ENCODE measurements at regions not wholly inside any gene's neighbourhood (a gene's known extent, or its start where the extent isn't known, plus 50 kb on each side); places are given as distances from the start of the nearest gene placed in this dataset.
"Not testable (repeated sequence)": the region's sequence is repeated elsewhere in the genome, so short reads cannot be mapped to it uniquely, and the experiment has no call there.

- H2BK5ac ChIP-seq (ENCODE audit: low read depth, low read length); H2BK120ac ChIP-seq (replicated peaks; ENCODE audit: low read depth, low read length); H2BK15ac ChIP-seq (ENCODE audit: low read length); H3K18ac ChIP-seq (ENCODE audit: extremely low read depth, low read length); H4K8ac ChIP-seq (ENCODE audit: extremely low read depth, insufficient read depth, low read length); H3K4me1 ChIP-seq (replicated peaks in 1 of 4; ENCODE audit: control insufficient read depth in 3 of 4, insufficient read depth in 4 of 4, low read length in 3 of 4); H3K4me3 ChIP-seq (ENCODE audit: extremely low read depth in 1 of 4, insufficient read depth in 2 of 4, low read depth in 3 of 4, low read length in 4 of 4); H3K56ac ChIP-seq (replicated peaks; ENCODE audit: insufficient read length, low read depth, low read length); H2BK12ac ChIP-seq (ENCODE audit: low read depth, low read length); H3K79me1 ChIP-seq (ENCODE audit: low read depth, low read length); H3K79me2 ChIP-seq (ENCODE audit: control insufficient read depth in 1 of 2, insufficient read depth in 2 of 2, low read length in 2 of 2); H3K23ac ChIP-seq (ENCODE audit: insufficient read length); H3K14ac ChIP-seq (ENCODE audit: insufficient read length); FAIRE-seq; H4K91ac ChIP-seq (replicated peaks; ENCODE audit: insufficient read length, low read length); H3K9me3 ChIP-seq (ENCODE audit: insufficient read depth in 2 of 2, low read depth in 1 of 2, low read length in 1 of 2); H2AFZ ChIP-seq (ENCODE audit: low read length); H3K27ac ChIP-seq (ENCODE audit: low read depth, low read length); H3K36me3 ChIP-seq (ENCODE audit: control insufficient read depth in 2 of 4, insufficient read depth in 4 of 4, low read length in 3 of 4); H4K20me1 ChIP-seq (replicated peaks in 1 of 2; ENCODE audit: control insufficient read depth in 1 of 2, insufficient read depth in 2 of 2, low read length in 2 of 2); CTCF ChIA-PET (ENCODE audit: partially characterized antibody); H3K9ac ChIP-seq (replicated peaks in 1 of 4; ENCODE audit: extremely low read depth in 1 of 4, low read depth in 3 of 4, low read length in 3 of 4); H2AK5ac ChIP-seq (ENCODE audit: low read depth, low read length); H3K23me2 ChIP-seq (ENCODE audit: low read depth, low read length); H3K27me3 ChIP-seq (replicated peaks in 1 of 4; ENCODE audit: control insufficient read depth in 3 of 4, extremely low read depth in 1 of 4, insufficient read depth in 3 of 4, low read length in 3 of 4); H2BK20ac ChIP-seq (ENCODE audit: low read length); DNase-seq (ENCODE audit: low read depth in 1 of 2, low spot score in 2 of 2); H3K4ac ChIP-seq (replicated peaks; ENCODE audit: insufficient read length, low read depth, low read length); H3K4me2 ChIP-seq (ENCODE audit: insufficient read depth in 1 of 2, low read depth in 2 of 2, low read length in 2 of 2); POLR2A ChIA-PET (ENCODE audit: partially characterized antibody); H4K5ac ChIP-seq (ENCODE audit: insufficient read length, low read depth, low read length): not testable (repeated sequence)
- 79% methylated on average over 1 of the region's 1 CpG; no CpG with 5 or more reads in 1 of the 2 experiments for WGBS, 2 experiments (ENCODE audit: extremely low coverage in 1 of 2, insufficient coverage in 1 of 2, insufficient read length in 1 of 2, insufficient replicate concordance in 2 of 2, low coverage in 1 of 2, low lambda C conversion rate in 2 of 2, missing lambda C conversion rate in 1 of 2)
These were observed 783.8 kb downstream of the KCNJ2 start for GRCh38 chr17:70953140-70953539.
